GM12878 (cell line): ENCODE measurements at regions not wholly inside any gene's neighbourhood (a gene's known extent, or its start where the extent isn't known, plus 50 kb on each side); places are given as distances from the start of the nearest gene placed in this dataset.

Experiments used
- ATAC-seq: fragments of 200-7000 bp; cut with Tn5 transposase; 3 replicates; pipeline ENCODE4 v1.9.1; 2020; ENCODE audit warnings: mild to moderate bottlenecking, moderate library complexity
- BruUV-seq: library from RNA; stranded (reverse); fragments of 400-500 nt; replicated peaks from 2 replicates; lab custom pipeline; 2021; lab: Mats Ljungman, UMichigan
- CTCF ChIA-PET: fragments of 300-600 bp; sonication (Branson Sonifier 250); formaldehyde crosslinking; extraction: SDS; loops from one replicate; lab custom pipeline; 2021; ENCODE audit warnings: inconsistent platforms; lab: Yijun Ruan, JAX
- POLR2A ChIA-PET: fragments of 350-600 bp; formaldehyde crosslinking; extraction: SDS; loops from one replicate; lab custom pipeline; 2021; ENCODE audit warnings: inconsistent platforms; lab: Charles Lee
- RAD21 ChIA-PET: fragments of 300-600 bp; sonication (Branson Sonifier 250); formaldehyde crosslinking; loops from one replicate; lab custom pipeline; 2023; ENCODE audit warnings: antibody characterized with exemption; ENCODE audit not compliant: unreplicated experiment; lab: Charles Lee
- SMC1A ChIA-PET: fragments of 300-600 bp; sonication (Branson Sonifier 250); formaldehyde crosslinking; loops from one replicate; lab custom pipeline; 2023; ENCODE audit not compliant: unreplicated experiment, uncharacterized antibody; lab: Charles Lee
- DNase-seq: peaks from one replicate; pipeline ENCODE4 v3.0.0-alpha.2; 2011; ENCODE audit warnings: low read depth, low spot score
- FAIRE-seq: peaks from 3 replicates; lab custom pipeline; 2011; peaks lifted over from hg19 to GRCh38; lab: Jason Lieb, UNC
- H2AFZ ChIP-seq: 2 replicates; pipeline ENCODE4 v1.6.0; 2011; ENCODE audit warnings: low read depth, low read length, control low read depth; ENCODE audit not compliant: control insufficient read depth
- H3K27ac ChIP-seq: 2 replicates; pipeline ENCODE4 v1.5.1; 2011; ENCODE audit warnings: control low read depth; ENCODE audit not compliant: control insufficient read depth, insufficient read depth
- H3K27me3 ChIP-seq, 2 experiments: replicated peaks in 1 of 2; 2 replicates each; pipeline versions ENCODE4 v1.6.0 to v1.6.1; 2011; ENCODE audit warnings: low read length in 1 of 2; ENCODE audit not compliant: control insufficient read depth in 2 of 2, insufficient read depth in 2 of 2
- H3K36me3 ChIP-seq, 2 experiments: 2 replicates each; pipeline ENCODE4 v1.5.1; 2011; ENCODE audit warnings: low read length in 1 of 2; ENCODE audit not compliant: control insufficient read depth in 2 of 2, insufficient read depth in 2 of 2
- H3K4me1 ChIP-seq: 2 replicates; pipeline ENCODE4 v1.6.1; 2011; ENCODE audit warnings: mild to moderate bottlenecking, low read length, moderate library complexity, mixed read lengths; ENCODE audit not compliant: control insufficient read depth, insufficient read depth
- H3K4me2 ChIP-seq: 2 replicates; pipeline ENCODE4 v1.6.0; 2011; ENCODE audit warnings: control low read depth; ENCODE audit not compliant: control insufficient read depth, insufficient read depth
- H3K4me3 ChIP-seq: fragments of 200-600 bp; sonication (generic); 2 replicates; pipeline ENCODE4 v1.5.1; 2016
- H3K79me2 ChIP-seq: 2 replicates; pipeline ENCODE4 v1.6.0; 2011; ENCODE audit warnings: low read length; ENCODE audit not compliant: control insufficient read depth, insufficient read depth
- H3K9ac ChIP-seq: 2 replicates; pipeline ENCODE4 v1.8.0; 2011; ENCODE audit warnings: low read length, control low read depth, mixed read lengths; ENCODE audit not compliant: control insufficient read depth, insufficient read depth
- H3K9me3 ChIP-seq: replicated peaks from 3 replicates; pipeline ENCODE4 v1.5.1; 2011; ENCODE audit warnings: mild to moderate bottlenecking, low read length; ENCODE audit not compliant: control insufficient read depth, insufficient read depth
- H4K20me1 ChIP-seq: 2 replicates; pipeline ENCODE4 v1.6.0; 2011; ENCODE audit not compliant: control insufficient read depth, insufficient read depth
- ATF2 ChIP-seq: IDR thresholded peaks from 2 replicates; pipeline ENCODE4 v1.6.1; 2012; ENCODE audit warnings: low read length, inconsistent platforms
- CREB1 ChIP-seq: IDR thresholded peaks from 2 replicates; pipeline ENCODE4 v1.6.1; 2012; ENCODE audit warnings: low read depth, mild to moderate bottlenecking, inconsistent platforms
- FOXK2 ChIP-seq: fragments of 450-650 bp; IDR thresholded peaks from 2 replicates; pipeline ENCODE4 v1.6.1; 2017; ENCODE audit warnings: mild to moderate bottlenecking, moderate library complexity
- HDGF ChIP-seq: fragments of 450-650 bp; IDR thresholded peaks from 2 replicates; pipeline ENCODE4 v1.6.1; 2016; ENCODE audit warnings: antibody characterized with exemption
- IRF5 ChIP-seq: fragments of 450-650 bp; IDR thresholded peaks from 2 replicates; pipeline ENCODE4 v1.6.1; 2017; ENCODE audit warnings: borderline replicate concordance
- NFIC ChIP-seq: IDR thresholded peaks from 2 replicates; pipeline ENCODE4 v1.6.1; 2012; ENCODE audit warnings: low read depth, mild to moderate bottlenecking, inconsistent platforms, low read length, moderate library complexity
- RELB ChIP-seq: fragments of 450-650 bp; IDR thresholded peaks from 2 replicates; pipeline ENCODE4 v1.6.1; 2017; ENCODE audit warnings: low read depth, mild to moderate bottlenecking, moderate library complexity
- RFX5 ChIP-seq: IDR thresholded peaks from 2 replicates; pipeline ENCODE4 v1.6.1; 2011; ENCODE audit warnings: low read depth, low read length, improper control_type of control experiment
- SRF ChIP-seq, 2 experiments: IDR thresholded peaks; 2 replicates each; pipeline ENCODE4 v1.6.1; 2011; ENCODE audit warnings: low read depth in 2 of 2, low read length in 2 of 2, mild to moderate bottlenecking in 1 of 2, moderate library complexity in 1 of 2
- ZBTB40 ChIP-seq: fragments of 450-650 bp; IDR thresholded peaks from 2 replicates; pipeline ENCODE4 v1.6.1; 2016; ENCODE audit warnings: mild to moderate bottlenecking, moderate library complexity, borderline replicate concordance
- ZNF384 ChIP-seq: IDR thresholded peaks from 2 replicates; pipeline ENCODE4 v1.6.1; 2012; ENCODE audit warnings: low read depth, mild to moderate bottlenecking, low read length, improper control_type of control experiment, borderline replicate concordance
- WGBS: methylation state at CpG from one replicate; pipeline ENCODE4 v1.1.6; 2016; ENCODE audit warnings: low lambda C conversion rate; ENCODE audit not compliant: insufficient replicate concordance, insufficient coverage; ENCODE audit errors: missing lambda C conversion rate; 5-methylcytosine and 5-hydroxymethylcytosine counted together
- in situ Hi-C: fragments of 300-500 bp; cut with MboI; formaldehyde crosslinking; loops from 9 replicates; pipeline ENCODE4 v1.14.3; 2018; ENCODE audit warnings: mixed read lengths
- intact Hi-C: fragments of 100-400 bp; cut with micrococcal nuclease; formaldehyde crosslinking; loops from one replicate; pipeline ENCODE4 v1.14.2; 2022; ENCODE audit not compliant: unreplicated experiment

GRCh38 chr12:19695244-19696098 lies 256.2 kb downstream of the AEBP2 start (continued):
- TF ChIP-seq ZBTB40 = no peak

- FAIRE-seq = no peak
- H3K27ac ChIP-seq = no peak overlapping the region
- H3K79me2 ChIP-seq = no peaks in the 10 kb centered on the region
- H3K36me3 ChIP-seq = no peaks in the 10 kb centered on the region
- ChIA-PET POLR2A (no interaction called here), CTCF (no interaction called here), RAD21 (no interaction called here), SMC1A (no interaction called here)
- in situ Hi-C loops (no loop called here), intact Hi-C loops (no loop called here)
- TF ChIP-seq ZNF384 (no peak), NFIC (no peak), HDGF (no peak), CREB1 (no peak), RFX5 (no peak), SRF (IDR thresholded peaks at IDR 0.05; ENCODE audit: low read depth in 2 of 2, low read length in 2 of 2) (no peak), FOXK2 (no peak), RELB (no peak), ATF2 (no peak), IRF5 (no peak)
- H3K4me1 ChIP-seq = no peaks in the 10 kb centered on the region
- no peaks in the 10 kb centered on the region; the same call in 2 of the 3 replicates for H3K9me3 ChIP-seq
- no peak for ATAC-seq
- no peak overlapping the region for H3K4me2 ChIP-seq
- 35% methylated on average over 4 of the region's 4 CpGs for WGBS
- no TSS peak for BruUV-seq
- H3K27me3 ChIP-seq = no peaks in the 10 kb centered on the region
- no peak overlapping the region for H3K9ac ChIP-seq
- no peak overlapping the region for H3K4me3 ChIP-seq
- no peaks in the 10 kb centered on the region for H4K20me1 ChIP-seq
- DNase-seq = no peak
- no peak overlapping the region for H2AFZ ChIP-seq
These were observed 261.7 kb downstream of the AEBP2 start for GRCh38 chr12:19700969-19701368.
